ENCODE measurements at regions not wholly inside any gene's neighbourhood (a gene's known extent, or its start where the extent isn't known, plus 50 kb on each side); places are given as distances from the start of the nearest gene placed in this dataset.

DNA sequence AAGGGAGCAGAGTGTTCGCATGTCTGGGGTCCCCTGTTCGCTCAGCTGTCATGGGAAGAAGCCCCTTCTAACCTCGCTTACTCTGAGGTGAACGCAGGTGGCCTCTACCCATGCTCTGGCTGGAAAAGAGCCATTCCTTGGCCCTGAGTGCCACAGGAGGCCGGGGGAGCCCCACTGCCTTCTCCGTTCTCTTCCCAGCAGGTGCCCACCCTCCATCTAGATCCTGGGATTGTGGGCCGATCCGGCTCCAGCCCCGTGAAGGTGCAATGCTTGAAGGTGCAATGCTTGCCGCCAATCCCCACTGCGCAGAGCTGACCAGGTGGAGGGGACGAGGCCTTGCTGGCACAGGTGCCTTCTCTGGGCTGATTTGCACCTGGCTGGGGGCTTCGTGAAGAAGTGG, 95.4 kb downstream of the MRPL36 start:
- Mint-ChIP-seq H3K27me3 (ENCODE audit: low read depth) (peaks cover 25% of the 10 kb centered on the region), H3K36me3 (ENCODE audit: low read depth) (no peaks in the 10 kb centered on the region), H3K4me1 (ENCODE audit: low read depth) (no peaks in the 10 kb centered on the region), H3K9me3 (ENCODE audit: low read depth) (no peaks in the 10 kb centered on the region), H3K27ac (ENCODE audit: unreplicated experiment) (no peak overlapping the region), H3K4me3 (ENCODE audit: unreplicated experiment) (no peak overlapping the region)
- DNase-seq (ENCODE audit: low spot score) = no peak
- TF ChIP-seq, protein P1, sequence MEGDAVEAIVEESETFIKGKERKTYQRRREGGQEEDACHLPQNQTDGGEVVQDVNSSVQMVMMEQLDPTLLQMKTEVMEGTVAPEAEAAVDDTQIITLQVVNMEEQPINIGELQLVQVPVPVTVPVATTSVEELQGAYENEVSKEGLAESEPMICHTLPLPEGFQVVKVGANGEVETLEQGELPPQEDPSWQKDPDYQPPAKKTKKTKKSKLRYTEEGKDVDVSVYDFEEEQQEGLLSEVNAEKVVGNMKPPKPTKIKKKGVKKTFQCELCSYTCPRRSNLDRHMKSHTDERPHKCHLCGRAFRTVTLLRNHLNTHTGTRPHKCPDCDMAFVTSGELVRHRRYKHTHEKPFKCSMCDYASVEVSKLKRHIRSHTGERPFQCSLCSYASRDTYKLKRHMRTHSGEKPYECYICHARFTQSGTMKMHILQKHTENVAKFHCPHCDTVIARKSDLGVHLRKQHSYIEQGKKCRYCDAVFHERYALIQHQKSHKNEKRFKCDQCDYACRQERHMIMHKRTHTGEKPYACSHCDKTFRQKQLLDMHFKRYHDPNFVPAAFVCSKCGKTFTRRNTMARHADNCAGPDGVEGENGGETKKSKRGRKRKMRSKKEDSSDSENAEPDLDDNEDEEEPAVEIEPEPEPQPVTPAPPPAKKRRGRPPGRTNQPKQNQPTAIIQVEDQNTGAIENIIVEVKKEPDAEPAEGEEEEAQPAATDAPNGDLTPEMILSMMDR (IDR thresholded peaks at IDR 0.05) = no peak

DNA sequence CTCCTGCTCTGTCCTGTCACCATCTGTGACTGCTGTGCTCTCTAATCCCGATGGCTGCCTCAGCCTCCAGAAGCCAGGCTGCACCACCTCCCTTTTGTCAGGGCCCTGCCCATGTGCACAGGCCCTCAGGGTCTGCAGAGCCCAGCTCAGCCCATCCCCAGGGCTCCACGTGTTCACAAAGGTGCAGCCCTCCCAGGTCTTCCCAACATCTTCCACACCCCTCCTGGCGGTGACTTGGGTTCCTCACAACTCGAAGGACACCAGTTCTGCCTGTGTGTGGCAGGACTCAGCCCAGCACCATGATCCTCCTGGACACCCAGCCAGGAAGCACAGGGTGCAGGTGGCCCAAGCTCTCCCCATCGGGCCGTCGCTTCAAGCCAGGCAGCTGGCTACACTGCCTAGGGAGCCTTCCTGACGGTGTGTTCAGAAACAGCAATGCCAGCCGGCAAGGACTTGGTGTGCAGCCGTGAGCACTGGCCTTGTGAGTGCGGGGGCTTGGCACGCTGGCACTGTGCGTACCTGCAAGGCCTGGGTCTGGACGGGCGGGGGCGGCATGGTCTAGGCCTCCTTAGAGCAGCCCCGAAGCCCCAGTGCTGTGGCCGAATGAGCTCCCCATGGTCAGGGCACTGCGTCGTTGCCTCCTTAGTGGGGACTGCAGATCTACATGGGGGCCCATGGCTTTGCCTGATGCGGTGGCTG, 96.1 kb downstream of the MRPL36 start:
- Mint-ChIP-seq H3K4me3 (ENCODE audit: unreplicated experiment) (no peak overlapping the region), H3K9me3 (ENCODE audit: low read depth) (no peaks in the 10 kb centered on the region), H3K27me3 (ENCODE audit: low read depth) (peaks cover 25% of the 10 kb centered on the region), H3K27ac (ENCODE audit: unreplicated experiment) (no peak overlapping the region), H3K36me3 (ENCODE audit: low read depth) (no peaks in the 10 kb centered on the region), H3K4me1 (ENCODE audit: low read depth) (no peaks in the 10 kb centered on the region)
- TF ChIP-seq, protein P1 (IDR thresholded peaks at IDR 0.05) = no peak
- no peak for DNase-seq (ENCODE audit: low spot score)

DNA sequence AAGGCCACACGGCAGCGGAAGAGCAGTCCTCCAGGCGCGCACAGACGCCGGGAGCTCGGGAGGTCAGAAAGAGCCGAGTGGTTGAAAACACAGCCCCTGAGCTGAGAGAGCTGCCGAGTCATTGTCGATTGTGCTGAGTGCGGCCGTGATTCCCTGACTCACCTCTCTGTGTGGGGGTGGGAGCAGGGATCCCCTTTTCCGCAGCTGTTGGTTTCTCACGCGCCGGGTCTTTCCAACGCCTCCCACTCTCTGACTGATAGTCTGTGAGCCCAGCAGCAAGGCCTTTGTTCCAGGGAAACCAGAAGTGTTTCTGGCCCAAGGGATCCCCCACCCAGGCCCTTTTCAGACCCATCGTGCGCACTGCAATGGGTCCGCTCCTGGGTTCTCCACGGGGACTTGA, 97.3 kb downstream of the MRPL36 start:
- Mint-ChIP-seq H3K27ac (ENCODE audit: unreplicated experiment) (no peak overlapping the region), H3K9me3 (ENCODE audit: low read depth) (no peaks in the 10 kb centered on the region), H3K27me3 (ENCODE audit: low read depth) (peaks cover 26% of the 10 kb centered on the region), H3K36me3 (ENCODE audit: low read depth) (no peaks in the 10 kb centered on the region), H3K4me3 (ENCODE audit: unreplicated experiment) (no peak overlapping the region), H3K4me1 (ENCODE audit: low read depth) (no peaks in the 10 kb centered on the region)
- TF ChIP-seq, protein P1 (IDR thresholded peaks at IDR 0.05) = no peak
- DNase-seq (ENCODE audit: low spot score) = no peak

DNA sequence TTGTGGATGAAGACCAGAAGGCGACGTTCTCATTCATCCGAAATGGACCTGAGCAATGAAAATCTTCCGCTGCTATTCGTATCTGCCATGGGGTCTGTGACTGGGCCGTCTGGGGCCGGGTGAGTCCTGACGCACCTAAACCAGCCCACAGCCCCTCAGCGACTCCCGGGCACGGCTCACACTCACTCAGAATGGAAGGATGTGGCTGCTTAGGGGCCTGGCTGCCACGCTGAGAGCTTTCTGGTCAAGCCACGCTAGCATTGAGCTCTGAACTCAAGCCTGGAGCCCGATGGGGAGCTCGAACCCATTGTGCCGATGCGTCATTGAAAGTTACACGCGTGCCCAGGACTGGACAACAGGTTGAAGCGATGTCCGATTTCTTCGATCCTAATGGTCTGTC, 97.8 kb downstream of the MRPL36 start:
- Mint-ChIP-seq H3K4me3 (ENCODE audit: unreplicated experiment) (no peak overlapping the region), H3K27me3 (ENCODE audit: low read depth) (peaks cover 26% of the 10 kb centered on the region), H3K36me3 (ENCODE audit: low read depth) (no peaks in the 10 kb centered on the region), H3K9me3 (ENCODE audit: low read depth) (no peaks in the 10 kb centered on the region), H3K27ac (ENCODE audit: unreplicated experiment) (no peak overlapping the region), H3K4me1 (ENCODE audit: low read depth) (no peaks in the 10 kb centered on the region)
- TF ChIP-seq, protein P1 (IDR thresholded peaks at IDR 0.05) = no peak
- DNase-seq (ENCODE audit: low spot score) = no peak

DNA sequence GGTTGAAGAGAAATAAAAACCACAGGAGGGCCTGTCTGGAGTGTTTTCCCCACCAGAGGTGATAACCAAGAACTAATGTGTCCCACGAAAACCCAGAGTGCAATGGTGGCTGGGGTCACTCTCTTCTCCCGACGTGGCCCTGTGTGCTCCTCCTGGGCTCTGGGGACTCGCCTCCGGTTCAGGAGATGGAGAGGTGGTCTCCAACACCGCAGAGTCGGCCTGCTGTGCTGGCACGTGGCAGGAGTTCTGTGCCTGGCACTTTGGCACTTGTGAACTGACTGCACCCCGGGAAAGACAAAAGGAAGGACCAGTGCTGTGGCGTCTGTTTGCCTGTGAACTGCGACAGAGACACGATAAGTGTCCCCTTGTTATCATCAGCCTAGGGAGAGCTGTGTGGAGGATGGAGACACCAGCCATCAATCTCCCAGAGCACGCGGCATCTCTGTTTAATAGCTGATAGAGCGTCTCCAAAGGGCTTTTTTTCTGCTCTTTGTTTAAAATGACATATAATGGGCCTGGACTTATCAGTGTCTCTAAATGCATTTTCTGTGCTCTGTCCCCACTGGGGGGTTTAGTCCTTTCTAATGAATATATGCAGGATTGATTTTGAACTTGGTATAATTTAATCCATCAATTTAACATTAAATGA, 98.3 kb downstream of the MRPL36 start:
- H3K27me3 Mint-ChIP-seq (ENCODE audit: low read depth) = peaks cover 26% of the 10 kb centered on the region
- H3K27ac Mint-ChIP-seq (ENCODE audit: unreplicated experiment) = no peak overlapping the region
- no peaks in the 10 kb centered on the region for H3K4me1 Mint-ChIP-seq (ENCODE audit: low read depth)
- H3K9me3 Mint-ChIP-seq (ENCODE audit: low read depth) = no peaks in the 10 kb centered on the region
- DNase-seq (ENCODE audit: low spot score) = no peak
- no peak overlapping the region for H3K4me3 Mint-ChIP-seq (ENCODE audit: unreplicated experiment)
- TF ChIP-seq, protein P1 (IDR thresholded peaks at IDR 0.05) = no peak
- H3K36me3 Mint-ChIP-seq (ENCODE audit: low read depth) = no peaks in the 10 kb centered on the region

Measured in chondrocyte (in vitro differentiated cells).